CD14-positive monocyte (primary cell): ENCODE measurements at regions not wholly inside any gene's neighbourhood (a gene's known extent, or its start where the extent isn't known, plus 50 kb on each side); places are given as distances from the start of the nearest gene placed in this dataset.

Experiments
- DNase-seq, 3 donors: peaks; one replicate each; pipeline ENCODE4 v3.0.0-alpha.2; 2011 to 2022
- H2AFZ ChIP-seq: 2 replicates; pipeline ENCODE4 v1.6.0; 2012; ENCODE audit warnings: mild to moderate bottlenecking, low read depth, low read length, inconsistent platforms; ENCODE audit not compliant: insufficient read depth, poor library complexity, severe bottlenecking
- H3K27ac ChIP-seq, 2 donors: 1 replicate in 1 of 2; 2 replicates in 1 of 2; pipeline ENCODE4 v1.5.1; 2012 to 2013; ENCODE audit warnings: low read length in 2 of 2, control low read depth in 1 of 2, inconsistent platforms in 1 of 2, low read depth in 1 of 2, mild to moderate bottlenecking in 1 of 2
- H3K27me3 ChIP-seq, 2 donors: one replicate each; pipeline versions ENCODE4 v1.6.0 to v1.6.1; 2011 to 2013; ENCODE audit warnings: low read length in 2 of 2; ENCODE audit not compliant: control insufficient read depth in 2 of 2, insufficient read depth in 2 of 2
- H3K36me3 ChIP-seq, 2 donors: replicated peaks in 1 of 2; 1 replicate in 1 of 2; 2 replicates in 1 of 2; pipeline versions ENCODE4 v1.5.1 to v1.6.1; 2012 to 2013; ENCODE audit warnings: low read length in 2 of 2, control low read depth in 1 of 2, inconsistent platforms in 1 of 2, mild to moderate bottlenecking in 1 of 2; ENCODE audit not compliant: insufficient read depth in 2 of 2, control insufficient read depth in 1 of 2
- H3K4me1 ChIP-seq, 2 donors: 1 replicate in 1 of 2; 2 replicates in 1 of 2; pipeline versions ENCODE4 v1.5.1 to v1.6.1; 2012 to 2013; ENCODE audit warnings: low read length in 2 of 2, control low read depth in 1 of 2, inconsistent platforms in 1 of 2, mild to moderate bottlenecking in 1 of 2, moderate library complexity in 1 of 2; ENCODE audit not compliant: insufficient read depth in 2 of 2, control insufficient read depth in 1 of 2
- H3K4me2 ChIP-seq: replicated peaks from 2 replicates; pipeline ENCODE3; 2012; ENCODE audit warnings: low read length, moderate library complexity, mild to moderate bottlenecking; ENCODE audit not compliant: poor library complexity, severe bottlenecking; ENCODE audit errors: extremely low read depth
- H3K4me3 ChIP-seq, 3 experiments: fragments of 200-600 bp in 1 of 3; sonication (generic) in 1 of 3; replicated peaks in 1 of 3; 1 replicate in 2 of 3; 2 replicates in 1 of 3; pipeline ENCODE4 v1.5.1; 2011 to 2013; ENCODE audit warnings: low read length in 3 of 3, mild to moderate bottlenecking in 3 of 3, control low read depth in 2 of 3, low read depth in 2 of 3, inconsistent platforms in 1 of 3, moderate library complexity in 1 of 3
- H3K79me2 ChIP-seq: 2 replicates; pipeline ENCODE4 v1.6.0; 2012; ENCODE audit warnings: mild to moderate bottlenecking, control low read depth, inconsistent platforms, low read length, moderate library complexity; ENCODE audit not compliant: insufficient read depth
- H3K9ac ChIP-seq: 2 replicates; pipeline ENCODE4 v1.6.0; 2017; ENCODE audit warnings: low read length, mild to moderate bottlenecking; ENCODE audit not compliant: insufficient read depth, poor library complexity, severe bottlenecking
- H3K9me3 ChIP-seq, 2 donors: replicated peaks in 1 of 2; 1 replicate in 1 of 2; 2 replicates in 1 of 2; pipeline versions ENCODE4 v1.5.1 to v1.6.1; 2012 to 2013; ENCODE audit warnings: low read length in 2 of 2, control low read depth in 1 of 2; ENCODE audit not compliant: control insufficient read depth in 1 of 2, insufficient read depth in 1 of 2
- H4K20me1 ChIP-seq: 2 replicates; pipeline ENCODE4 v1.6.0; 2012; ENCODE audit warnings: mild to moderate bottlenecking, low read length, control low read depth, moderate library complexity; ENCODE audit not compliant: insufficient read depth
- H3K27ac Mint-ChIP-seq, 7 donors: one replicate each; pipeline ENCODE4 v1.8.0; 2020; ENCODE audit warnings: mild to moderate bottlenecking in 7 of 7, mixed read lengths in 7 of 7, moderate library complexity in 6 of 7, inconsistent platforms in 2 of 7
- H3K27me3 Mint-ChIP-seq, 3 donors: one replicate each; pipeline ENCODE4 v1.8.0; 2021 to 2022; ENCODE audit warnings: low read depth in 3 of 3, mild to moderate bottlenecking in 3 of 3, mixed read lengths in 3 of 3, moderate library complexity in 3 of 3, inconsistent platforms in 1 of 3
- H3K36me3 Mint-ChIP-seq, 2 donors: one replicate each; pipeline ENCODE4 v1.8.0; 2020; ENCODE audit warnings: mixed read lengths in 2 of 2, inconsistent platforms in 1 of 2, mild to moderate bottlenecking in 1 of 2
- H3K4me1 Mint-ChIP-seq: one replicate; pipeline ENCODE4 v1.8.0; 2020; ENCODE audit warnings: mild to moderate bottlenecking, mixed read lengths
- H3K4me3 Mint-ChIP-seq, 2 donors: one replicate each; pipeline ENCODE4 v1.8.0; 2020; ENCODE audit warnings: mild to moderate bottlenecking in 2 of 2, mixed read lengths in 2 of 2, moderate library complexity in 1 of 2
- H3K9me3 Mint-ChIP-seq, 7 donors: one replicate each; pipeline ENCODE4 v1.8.0; 2020 to 2022; ENCODE audit warnings: mixed read lengths in 7 of 7, mild to moderate bottlenecking in 6 of 7, moderate library complexity in 6 of 7, inconsistent platforms in 2 of 7
- WGBS: methylation state at CpG from one replicate; pipeline ENCODE4 v1.1.5; 2013; ENCODE audit warnings: missing lambda C conversion rate; ENCODE audit not compliant: insufficient coverage; 5-methylcytosine and 5-hydroxymethylcytosine counted together
- intact Hi-C, 2 donors: fragments of 100-400 bp; cut with micrococcal nuclease; formaldehyde crosslinking; loops; one replicate each; pipeline versions ENCODE4 v1.15.0 to v1.15.1; 2023
- TF ChIP-seq, protein P1 (sequence below): fragments of 200-600 bp; IDR thresholded peaks from one replicate; pipeline ENCODE4 v1.8.0; 2022; ENCODE audit warnings: antibody characterized with exemption, mild to moderate bottlenecking

DNA sequence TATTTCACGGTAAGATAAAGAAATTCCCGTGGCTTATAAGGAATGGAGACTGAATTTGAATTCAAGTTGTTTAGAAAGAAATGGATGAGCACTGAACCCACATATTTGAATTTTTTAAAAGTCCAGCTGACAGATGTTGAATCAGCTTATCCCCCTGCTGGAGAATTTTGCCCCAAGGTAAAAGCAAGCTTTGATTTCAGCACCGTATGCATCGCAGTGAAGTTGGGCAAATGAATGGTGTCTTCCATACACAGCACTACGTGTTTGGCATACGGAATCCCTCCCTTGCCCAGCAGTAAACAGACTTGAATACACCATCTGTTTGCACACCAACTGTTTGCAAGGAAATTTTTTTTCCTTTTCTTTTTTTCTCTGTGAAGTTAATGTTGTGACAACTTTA lies 77.5 kb upstream of the PEG3 start:
- no peaks in the 10 kb centered on the region for H3K79me2 ChIP-seq
- Mint-ChIP-seq H3K36me3 (no peaks in the 10 kb centered on the region), H3K4me3 (no peak overlapping the region), H3K27me3 (peaks cover 0 to 1% (median 1%) of the 10 kb centered on the region in 3 donors), H3K27ac (no peak overlapping the region), H3K9me3 (peaks cover 25 to 56% (median 43%) of the 10 kb centered on the region in 7 donors), H3K4me1 (no peaks in the 10 kb centered on the region)
- no peak overlapping the region for H3K9ac ChIP-seq
- H3K9me3 ChIP-seq, result peaks cover 49 to 68% of the 10 kb centered on the region in 2 donors
- H2AFZ ChIP-seq, result no peak overlapping the region
- no peak overlapping the region for H3K27ac ChIP-seq
- intact Hi-C loops, result no loop called here
- no peak overlapping the region for H3K4me2 ChIP-seq
- no peaks in the 10 kb centered on the region for H4K20me1 ChIP-seq
- H3K36me3 ChIP-seq, result no peaks in the 10 kb centered on the region
- H3K27me3 ChIP-seq, result no peaks in the 10 kb centered on the region
- 80% methylated on average over 2 of the region's 6 CpGs for WGBS
- TF ChIP-seq, protein P1, sequence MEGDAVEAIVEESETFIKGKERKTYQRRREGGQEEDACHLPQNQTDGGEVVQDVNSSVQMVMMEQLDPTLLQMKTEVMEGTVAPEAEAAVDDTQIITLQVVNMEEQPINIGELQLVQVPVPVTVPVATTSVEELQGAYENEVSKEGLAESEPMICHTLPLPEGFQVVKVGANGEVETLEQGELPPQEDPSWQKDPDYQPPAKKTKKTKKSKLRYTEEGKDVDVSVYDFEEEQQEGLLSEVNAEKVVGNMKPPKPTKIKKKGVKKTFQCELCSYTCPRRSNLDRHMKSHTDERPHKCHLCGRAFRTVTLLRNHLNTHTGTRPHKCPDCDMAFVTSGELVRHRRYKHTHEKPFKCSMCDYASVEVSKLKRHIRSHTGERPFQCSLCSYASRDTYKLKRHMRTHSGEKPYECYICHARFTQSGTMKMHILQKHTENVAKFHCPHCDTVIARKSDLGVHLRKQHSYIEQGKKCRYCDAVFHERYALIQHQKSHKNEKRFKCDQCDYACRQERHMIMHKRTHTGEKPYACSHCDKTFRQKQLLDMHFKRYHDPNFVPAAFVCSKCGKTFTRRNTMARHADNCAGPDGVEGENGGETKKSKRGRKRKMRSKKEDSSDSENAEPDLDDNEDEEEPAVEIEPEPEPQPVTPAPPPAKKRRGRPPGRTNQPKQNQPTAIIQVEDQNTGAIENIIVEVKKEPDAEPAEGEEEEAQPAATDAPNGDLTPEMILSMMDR, result no peak
- H3K4me3 ChIP-seq, result no peak overlapping the region
- H3K4me1 ChIP-seq, result no peaks in the 10 kb centered on the region
- DNase-seq, result no peak

DNA sequence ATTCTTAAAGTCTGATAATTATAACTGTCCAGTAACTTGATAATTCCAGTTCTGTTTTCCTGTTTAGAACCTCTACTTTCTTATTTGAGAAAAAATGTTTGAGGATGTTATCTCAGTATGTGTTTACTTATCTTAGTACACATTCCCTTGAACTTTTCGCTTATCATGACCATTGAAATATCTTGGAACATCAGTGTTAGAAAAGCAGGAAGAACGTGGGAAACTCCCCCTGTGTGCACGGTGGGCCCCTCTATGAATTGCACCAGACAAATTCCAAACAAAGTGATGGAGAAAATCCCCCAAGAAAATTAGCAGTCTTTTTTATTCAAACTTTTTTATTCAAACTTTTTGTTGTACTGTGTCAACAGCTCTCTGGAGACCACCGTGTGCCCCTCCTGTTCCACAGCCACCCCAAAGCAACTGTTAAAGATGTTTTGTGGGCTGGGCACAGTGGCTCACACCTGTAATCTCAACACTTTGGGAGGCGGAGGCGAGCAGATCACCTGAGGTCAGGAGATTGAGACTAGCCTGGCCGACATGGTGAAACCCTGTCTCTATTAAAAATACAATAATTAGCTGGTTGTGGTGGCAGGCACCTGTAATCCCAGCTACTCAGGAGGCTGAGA lies 78.3 kb upstream of the PEG3 start:
- Histone ChIP-seq H3K4me2 (no peak overlapping the region), H3K27me3 (no peaks in the 10 kb centered on the region), H3K4me3 (no peak overlapping the region), H3K4me1 (no peaks in the 10 kb centered on the region), H3K36me3 (no peaks in the 10 kb centered on the region), H3K79me2 (no peaks in the 10 kb centered on the region), H3K9me3 (peaks cover 45 to 66% of the 10 kb centered on the region in 2 donors), H3K27ac (no peak overlapping the region), H3K9ac (no peak overlapping the region), H4K20me1 (no peaks in the 10 kb centered on the region), H2AFZ (no peak overlapping the region)
- 56% methylated on average over 3 of the region's 7 CpGs for WGBS
- Mint-ChIP-seq H3K27ac (no peak overlapping the region), H3K27me3 (peaks cover 0 to 1% (median 0%) of the 10 kb centered on the region in 3 donors), H3K36me3 (no peaks in the 10 kb centered on the region), H3K4me3 (no peak overlapping the region), H3K9me3 (peaks cover 25 to 52% (median 44%) of the 10 kb centered on the region in 7 donors), H3K4me1 (no peaks in the 10 kb centered on the region)
- intact Hi-C loops, result no loop called here
- TF ChIP-seq, protein P1, result no peak
- DNase-seq, result no peak
